Spleen (tissue), 11 donors: ENCODE measurements at regions not wholly inside any gene's neighbourhood (a gene's known extent, or its start where the extent isn't known, plus 50 kb on each side); places are given as distances from the start of the nearest gene placed in this dataset.

Experiments
- DNase-seq: peaks from one replicate; pipeline ENCODE4 v3.0.0-alpha.2; 2020
- H3K27ac ChIP-seq, 8 donors: fragments of 200-600 bp; sonication (generic) in 7 of 8; 1 replicate in 4 of 8; 2 replicates in 4 of 8; pipeline versions ENCODE4 v1.5.0 to v1.8.0; 2016 to 2021; ENCODE audit warnings: inconsistent platforms in 4 of 8, mild to moderate bottlenecking in 4 of 8, moderate library complexity in 1 of 8
- H3K27me3 ChIP-seq, 7 donors: fragments of 200-600 bp; sonication (generic) in 6 of 7; replicated peaks in 1 of 7; 1 replicate in 4 of 7; 2 replicates in 3 of 7; pipeline versions ENCODE4 v1.5.0 to v1.8.0; 2016 to 2021; ENCODE audit warnings: inconsistent platforms in 3 of 7, mild to moderate bottlenecking in 1 of 7
- H3K36me3 ChIP-seq, 6 donors: fragments of 200-600 bp; sonication (generic) in 5 of 6; 1 replicate in 4 of 6; 2 replicates in 2 of 6; pipeline versions ENCODE4 v1.5.0 to v1.8.0; 2016 to 2021; ENCODE audit warnings: inconsistent platforms in 2 of 6
- H3K4me1 ChIP-seq, 6 donors: fragments of 200-600 bp; sonication (generic) in 5 of 6; 1 replicate in 3 of 6; 2 replicates in 3 of 6; pipeline versions ENCODE4 v1.5.0 to v1.8.0; 2016 to 2021; ENCODE audit warnings: inconsistent platforms in 3 of 6
- H3K4me3 ChIP-seq, 8 donors: fragments of 200-600 bp; sonication (generic) in 7 of 8; 1 replicate in 4 of 8; 2 replicates in 4 of 8; pipeline versions ENCODE4 v1.5.0 to v1.8.0; 2016 to 2021; ENCODE audit warnings: inconsistent platforms in 4 of 8, mild to moderate bottlenecking in 4 of 8, moderate library complexity in 2 of 8
- H3K9me3 ChIP-seq, 8 donors: fragments of 200-600 bp; sonication (generic) in 7 of 8; 1 replicate in 4 of 8; 2 replicates in 4 of 8; pipeline versions ENCODE4 v1.5.0 to v1.8.0; 2016 to 2021; ENCODE audit warnings: inconsistent platforms in 4 of 8
- POLR2A ChIP-seq, 3 donors: fragments of 450-650 bp; IDR thresholded peaks; one replicate each; pipeline ENCODE4 v1.5.1; 2017; ENCODE audit warnings: antibody characterized with exemption in 3 of 3, mild to moderate bottlenecking in 1 of 3
- POLR2AphosphoS5 ChIP-seq, 3 donors: sonication (generic); formaldehyde crosslinking; IDR thresholded peaks; one replicate each; pipeline ENCODE4 v1.5.1; 2017; ENCODE audit warnings: antibody characterized with exemption in 3 of 3
- WGBS, 5 donors: extraction: QIAGEN DNeasy Blood & Tissue Kit in 3 of 5; methylation state at CpG; one replicate each; pipeline versions ENCODE4 v1.1.5 to v1.1.7; 2013 to 2018; 5-methylcytosine and 5-hydroxymethylcytosine counted together
- intact Hi-C: fragments of 100-400 bp; cut with DNase I; formaldehyde crosslinking; loops from one replicate; pipeline ENCODE4 v1.15.0; 2023; ENCODE audit warnings: low total_unique reads
- TF ChIP-seq, protein P1 (sequence below), 11 experiments: fragments of 200-600 bp in 7 of 11; fragments of 450-650 bp in 4 of 11; sonication (generic) in 4 of 11; IDR thresholded peaks in 8 of 11; conservative IDR thresholded peaks in 3 of 11; 1 replicate in 7 of 11; 2 replicates in 4 of 11; pipeline versions ENCODE4 v1.4.0 to v1.8.0; 2016 to 2021; ENCODE audit warnings: antibody characterized with exemption in 11 of 11, inconsistent platforms in 4 of 11, mild to moderate bottlenecking in 1 of 11
- donor health status: healthy with polysubstance abuse.
- donor health status: DM: no; HTN: no; CAD: no; lungs with moderate emphysema.
- donor health status: DM: no; HTN: no; CAD: no.
- donor health status: Bipolar disorder and iron deficiency.
- donor health status: healthy.
- donor health status: DM: no; HTN: no; CAD: no.
- donor health status: DM: yes; HTN: yes; CAD: no.

DNA sequence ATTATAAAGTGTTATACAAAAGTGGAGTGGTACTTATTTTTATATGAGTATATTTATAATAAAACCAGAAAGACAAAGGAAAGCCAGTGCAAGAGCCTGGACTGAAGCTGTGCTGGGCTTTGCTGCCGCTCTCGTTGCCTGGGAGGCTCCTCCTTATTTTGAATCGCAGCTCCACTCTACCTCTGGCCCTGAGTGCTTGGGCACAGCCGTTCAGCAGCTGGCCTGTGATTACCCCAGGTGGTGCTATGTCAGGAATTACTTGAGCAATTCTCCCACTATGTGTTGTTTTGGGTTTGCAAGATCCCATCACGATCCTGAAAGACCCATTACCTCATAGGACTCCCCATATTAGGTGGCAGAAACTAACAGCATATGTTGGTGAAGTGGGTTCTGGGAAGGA, 53.0 kb upstream of the LCLAT1 start:
- 74 to 82% (median 76%) methylated on average over 5 of the region's 5 CpGs for WGBS, 5 donors
- Histone ChIP-seq H3K9me3 (no peaks in the 10 kb centered on the region), H3K36me3 (no peaks in the 10 kb centered on the region), H3K27ac (no peak overlapping the region), H3K4me1 (peaks cover 0 to 7% (median 0%) of the 10 kb centered on the region in 6 donors), H3K27me3 (no peaks in the 10 kb centered on the region), H3K4me3 (no peak overlapping the region)
- no peak for DNase-seq
- intact Hi-C loops: no loop called here
- TF ChIP-seq POLR2A (IDR thresholded peaks at IDR 0.05) (no peak), POLR2AphosphoS5 (IDR thresholded peaks at IDR 0.05) (no peak)
- TF ChIP-seq, protein P1, sequence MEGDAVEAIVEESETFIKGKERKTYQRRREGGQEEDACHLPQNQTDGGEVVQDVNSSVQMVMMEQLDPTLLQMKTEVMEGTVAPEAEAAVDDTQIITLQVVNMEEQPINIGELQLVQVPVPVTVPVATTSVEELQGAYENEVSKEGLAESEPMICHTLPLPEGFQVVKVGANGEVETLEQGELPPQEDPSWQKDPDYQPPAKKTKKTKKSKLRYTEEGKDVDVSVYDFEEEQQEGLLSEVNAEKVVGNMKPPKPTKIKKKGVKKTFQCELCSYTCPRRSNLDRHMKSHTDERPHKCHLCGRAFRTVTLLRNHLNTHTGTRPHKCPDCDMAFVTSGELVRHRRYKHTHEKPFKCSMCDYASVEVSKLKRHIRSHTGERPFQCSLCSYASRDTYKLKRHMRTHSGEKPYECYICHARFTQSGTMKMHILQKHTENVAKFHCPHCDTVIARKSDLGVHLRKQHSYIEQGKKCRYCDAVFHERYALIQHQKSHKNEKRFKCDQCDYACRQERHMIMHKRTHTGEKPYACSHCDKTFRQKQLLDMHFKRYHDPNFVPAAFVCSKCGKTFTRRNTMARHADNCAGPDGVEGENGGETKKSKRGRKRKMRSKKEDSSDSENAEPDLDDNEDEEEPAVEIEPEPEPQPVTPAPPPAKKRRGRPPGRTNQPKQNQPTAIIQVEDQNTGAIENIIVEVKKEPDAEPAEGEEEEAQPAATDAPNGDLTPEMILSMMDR (IDR thresholded peaks at IDR 0.05 in 8 of 11, conservative IDR thresholded peaks at IDR 0.05 in 3 of 11): no peak

DNA sequence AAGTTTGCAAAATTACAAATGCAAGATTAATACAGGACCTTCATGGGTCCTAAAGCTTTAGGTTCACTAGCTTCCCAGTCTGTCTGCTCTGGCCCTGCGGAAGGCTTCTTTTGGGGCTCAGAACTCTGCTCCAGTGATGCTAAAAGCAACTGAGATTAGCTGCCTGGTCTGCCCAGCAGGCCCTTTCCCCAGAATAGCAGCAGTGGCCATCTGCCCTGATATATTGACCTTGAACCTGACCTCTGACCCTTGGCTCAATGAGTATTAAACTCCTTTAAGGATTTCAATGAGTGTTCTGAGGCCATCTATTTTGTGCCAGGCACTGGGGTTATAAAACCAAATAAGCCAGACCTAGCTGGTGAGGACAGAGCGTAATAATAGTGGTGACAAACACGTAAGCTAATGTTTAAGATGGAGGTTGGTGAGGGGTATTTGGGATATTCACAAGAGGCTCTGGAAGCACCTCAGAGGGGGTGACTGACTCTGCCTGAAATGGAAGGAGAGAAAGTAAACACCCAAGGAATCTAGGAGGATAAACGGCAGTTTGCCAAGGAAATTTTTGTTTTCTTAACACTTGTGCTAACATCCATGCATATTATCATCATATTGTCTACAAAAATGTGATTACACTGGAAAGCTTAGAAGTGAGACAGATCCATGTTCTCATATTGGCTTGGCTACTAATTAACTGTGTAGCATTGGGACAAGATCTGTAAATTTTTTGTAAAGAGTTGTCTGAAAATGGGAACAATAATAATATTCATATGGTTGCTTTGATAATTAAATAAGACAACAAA, 50.4 kb upstream of the LCLAT1 start:
- Histone ChIP-seq H3K4me1 (no peaks in the 10 kb centered on the region), H3K27ac (no peak overlapping the region), H3K36me3 (no peaks in the 10 kb centered on the region), H3K9me3 (no peaks in the 10 kb centered on the region), H3K4me3 (no peak overlapping the region), H3K27me3 (no peaks in the 10 kb centered on the region)
- TF ChIP-seq POLR2AphosphoS5 (IDR thresholded peaks at IDR 0.05) (no peak), POLR2A (IDR thresholded peaks at IDR 0.05) (no peak)
- TF ChIP-seq, protein P1 (IDR thresholded peaks at IDR 0.05 in 8 of 11, conservative IDR thresholded peaks at IDR 0.05 in 3 of 11): no peak
- WGBS, 5 donors: 87 to 94% (median 91%) methylated on average over 4 of the region's 4 CpGs
- intact Hi-C loops: no loop called here
- no peak for DNase-seq
